Right lobe of liver (tissue), 6 donors: ENCODE measurements at regions not wholly inside any gene's neighbourhood (a gene's known extent, or its start where the extent isn't known, plus 50 kb on each side); places are given as distances from the start of the nearest gene placed in this dataset.

ENCODE experiments used
- ATAC-seq, 4 donors: fragments of 200-7000 bp; cut with Tn5 transposase; one replicate each; pipeline ENCODE4 v1.9.1; 2020; ENCODE audit warnings: mild to moderate bottlenecking in 4 of 4, moderate library complexity in 4 of 4
- DNase-seq, 3 donors: peaks; one replicate each; pipeline ENCODE4 v3.0.0-alpha.2; 2020
- H3K27ac ChIP-seq, 3 donors: fragments of 200-600 bp; one replicate each; pipeline ENCODE4 v1.8.0; 2022
- H3K27me3 ChIP-seq, 2 donors: fragments of 200-600 bp; one replicate each; pipeline ENCODE4 v1.8.0; 2022
- H3K36me3 ChIP-seq, 4 donors: fragments of 200-600 bp; sonication (generic) in 1 of 4; one replicate each; pipeline versions ENCODE4 v1.5.1 to v1.8.0; 2017 to 2022; ENCODE audit warnings: control low read depth in 1 of 4
- H3K4me1 ChIP-seq, 4 donors: fragments of 200-600 bp; sonication (generic) in 1 of 4; one replicate each; pipeline versions ENCODE4 v1.5.1 to v1.8.0; 2017 to 2022; ENCODE audit warnings: control low read depth in 1 of 4
- H3K4me3 ChIP-seq, 3 donors: fragments of 200-600 bp; one replicate each; pipeline ENCODE4 v1.8.0; 2022
- H3K9me3 ChIP-seq, 4 donors: fragments of 200-600 bp; sonication (generic) in 1 of 4; one replicate each; pipeline versions ENCODE4 v1.5.1 to v1.8.0; 2017 to 2022; ENCODE audit warnings: control low read depth in 1 of 4
- POLR2A ChIP-seq: fragments of 450-650 bp; IDR thresholded peaks from one replicate; pipeline ENCODE4 v1.6.1; 2017; ENCODE audit warnings: antibody characterized with exemption, mild to moderate bottlenecking
- intact Hi-C, 2 donors: fragments of 100-400 bp; cut with DNase I; formaldehyde crosslinking; loops; one replicate each; pipeline versions ENCODE4 v1.11.2 to v1.14.1; 2022
- small RNA-seq, 2 experiments: library from RNA; depleted of rRNA; stranded (forward); fragments of <200 nt; gene quantifications; one replicate each; pipeline ENCODE3, GENCODE V24; 2016
- TF ChIP-seq, protein P1 (sequence below), 4 donors: fragments of 200-600 bp in 3 of 4; fragments of 450-650 bp in 1 of 4; IDR thresholded peaks; one replicate each; pipeline versions ENCODE4 v1.5.1 to v1.8.0; 2016 to 2022; ENCODE audit warnings: antibody characterized with exemption in 4 of 4, mild to moderate bottlenecking in 2 of 4
- donor health status: DM: no; HTN: yes; CAD: no.
- donor health status: DM: no; HTN: no; CAD: no.
- donor health status: DM: no; HTN: no; CAD: no.
- donor health status: DM: no; HTN: yes; CAD: no.
- donor health status: DM: no; HTN: yes; CAD: no.

DNA sequence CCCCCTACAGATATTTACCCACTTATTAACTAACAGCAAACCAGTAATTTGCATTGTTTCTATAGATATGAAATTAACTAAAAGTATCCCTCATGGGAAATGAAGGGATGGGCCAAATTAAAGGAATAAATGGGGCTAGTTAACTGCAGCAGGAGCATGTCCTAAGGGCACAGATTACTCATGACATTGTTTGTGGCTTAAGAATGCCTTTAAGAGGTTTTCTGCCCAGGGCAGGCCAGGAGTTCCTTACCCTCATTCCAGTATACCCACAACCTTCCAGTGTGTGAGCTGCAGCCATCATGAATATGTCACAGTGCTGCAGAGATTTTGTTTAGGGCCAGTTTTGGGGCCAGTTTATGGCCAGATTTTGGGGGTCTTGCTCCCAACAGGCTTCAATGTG lies 1101.9 kb downstream of the PRIM2 start:
- Histone ChIP-seq H3K9me3 (peaks cover 0 to 18% (median 2%) of the 10 kb centered on the region in 4 donors), H3K27ac (no peak overlapping the region), H3K27me3 (no peaks in the 10 kb centered on the region), H3K4me3 (no peak overlapping the region), H3K36me3 (no peaks in the 10 kb centered on the region), H3K4me1 (no peaks in the 10 kb centered on the region)
- intact Hi-C loops: no loop called here
- DNase-seq: no peak
- ATAC-seq: no peak
- TF ChIP-seq, protein P1, sequence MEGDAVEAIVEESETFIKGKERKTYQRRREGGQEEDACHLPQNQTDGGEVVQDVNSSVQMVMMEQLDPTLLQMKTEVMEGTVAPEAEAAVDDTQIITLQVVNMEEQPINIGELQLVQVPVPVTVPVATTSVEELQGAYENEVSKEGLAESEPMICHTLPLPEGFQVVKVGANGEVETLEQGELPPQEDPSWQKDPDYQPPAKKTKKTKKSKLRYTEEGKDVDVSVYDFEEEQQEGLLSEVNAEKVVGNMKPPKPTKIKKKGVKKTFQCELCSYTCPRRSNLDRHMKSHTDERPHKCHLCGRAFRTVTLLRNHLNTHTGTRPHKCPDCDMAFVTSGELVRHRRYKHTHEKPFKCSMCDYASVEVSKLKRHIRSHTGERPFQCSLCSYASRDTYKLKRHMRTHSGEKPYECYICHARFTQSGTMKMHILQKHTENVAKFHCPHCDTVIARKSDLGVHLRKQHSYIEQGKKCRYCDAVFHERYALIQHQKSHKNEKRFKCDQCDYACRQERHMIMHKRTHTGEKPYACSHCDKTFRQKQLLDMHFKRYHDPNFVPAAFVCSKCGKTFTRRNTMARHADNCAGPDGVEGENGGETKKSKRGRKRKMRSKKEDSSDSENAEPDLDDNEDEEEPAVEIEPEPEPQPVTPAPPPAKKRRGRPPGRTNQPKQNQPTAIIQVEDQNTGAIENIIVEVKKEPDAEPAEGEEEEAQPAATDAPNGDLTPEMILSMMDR (IDR thresholded peaks at IDR 0.05): no peak
- no peak for TF ChIP-seq POLR2A

Small RNA genes in the stretch of these regions (small RNA-seq; reads per million reads assigned to genes)
- gene AL603755.1: 0 reads per million in 2 experiments
